Spinal cord (tissue), 9 donors: ENCODE measurements at regions not wholly inside any gene's neighbourhood (a gene's known extent, or its start where the extent isn't known, plus 50 kb on each side); places are given as distances from the start of the nearest gene placed in this dataset.

Experiments used
- DNase-seq, 6 donors: peaks; one replicate each; pipeline versions ENCODE4 v3.0.0 to v3.0.0-alpha.2; 2013 to 2015; ENCODE audit warnings: low spot score in 6 of 6, low read depth in 4 of 6
- H3K27ac ChIP-seq: one replicate; pipeline ENCODE4 v1.5.1; 2013; ENCODE audit warnings: low read depth, low read length, control low read depth
- H3K27me3 ChIP-seq: one replicate; pipeline ENCODE4 v1.6.1; 2013; ENCODE audit warnings: low read length; ENCODE audit not compliant: control insufficient read depth, insufficient read depth
- H3K36me3 ChIP-seq: one replicate; pipeline ENCODE4 v1.6.1; 2013; ENCODE audit warnings: low read length; ENCODE audit not compliant: control insufficient read depth, insufficient read depth
- H3K4me1 ChIP-seq: one replicate; pipeline ENCODE4 v1.6.1; 2013; ENCODE audit warnings: low read length; ENCODE audit not compliant: control insufficient read depth, insufficient read depth
- H3K4me3 ChIP-seq: one replicate; pipeline ENCODE4 v1.5.1; 2013; ENCODE audit warnings: low read depth, low read length, control low read depth
- H3K9me3 ChIP-seq: one replicate; pipeline ENCODE4 v1.6.1; 2013; ENCODE audit warnings: low read length; ENCODE audit not compliant: control insufficient read depth, insufficient read depth
- WGBS: methylation state at CpG from one replicate; pipeline ENCODE4 v1.1.5; 2013; ENCODE audit warnings: missing lambda C conversion rate; ENCODE audit not compliant: insufficient coverage; 5-methylcytosine and 5-hydroxymethylcytosine counted together
- donor health status: healthy.

DNA sequence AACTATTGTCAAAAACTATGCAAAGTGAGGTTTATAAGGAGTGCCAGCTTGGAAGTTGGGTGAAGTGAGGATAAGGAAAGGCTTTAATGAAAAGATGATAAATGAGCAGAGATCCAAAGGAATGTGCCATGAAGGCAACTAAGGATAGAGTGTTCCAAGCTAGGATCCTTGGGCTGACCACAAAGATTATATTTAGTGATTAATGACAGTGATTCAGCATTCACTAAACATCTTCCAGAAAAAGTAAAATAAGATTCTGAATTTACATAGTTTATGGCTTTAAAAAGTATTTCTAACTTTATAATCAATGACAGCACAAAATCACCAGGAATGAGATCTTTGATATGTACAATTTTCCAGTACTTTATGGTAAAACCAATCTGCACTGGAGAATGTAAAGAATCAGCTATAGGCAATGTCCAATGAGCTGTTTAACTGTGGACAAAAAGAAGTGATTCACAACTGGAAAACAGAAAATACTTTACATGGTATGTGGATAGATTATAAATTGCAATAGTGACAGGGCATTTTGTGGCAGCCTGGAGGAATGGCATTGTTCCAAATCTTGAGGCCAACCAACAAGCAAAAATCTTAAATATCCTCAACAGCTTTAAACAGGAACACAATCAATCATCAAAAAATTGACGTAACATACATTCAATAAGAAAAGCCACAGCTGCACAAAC is 91.2 kb upstream of the KCTD3 start:
- Histone ChIP-seq H3K27ac (no peak overlapping the region), H3K4me1 (no peaks in the 10 kb centered on the region), H3K27me3 (no peaks in the 10 kb centered on the region), H3K4me3 (no peak overlapping the region), H3K9me3 (no peaks in the 10 kb centered on the region), H3K36me3 (no peaks in the 10 kb centered on the region)
- 100% methylated on average over 1 of the region's 1 CpG for WGBS
- DNase-seq: no peak

DNA sequence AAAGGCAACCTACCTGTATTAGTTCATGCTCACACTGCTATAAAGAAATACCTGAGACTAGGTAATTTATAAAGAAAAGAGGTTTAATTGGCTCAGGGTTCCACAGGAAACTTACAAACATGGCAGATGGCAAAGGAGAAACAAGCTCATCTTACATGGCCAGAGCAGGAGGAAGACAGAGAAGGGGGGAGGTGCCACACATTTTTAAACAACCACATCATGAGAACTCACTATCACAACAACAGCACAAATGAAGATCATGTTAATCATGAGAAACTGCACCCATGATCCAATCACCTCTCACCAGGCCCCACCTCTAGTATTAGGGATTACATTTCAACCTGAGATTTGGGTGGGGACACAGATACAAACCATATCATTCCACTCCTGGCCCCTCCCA is 90.6 kb upstream of the KCTD3 start:
- H3K9me3 ChIP-seq: no peaks in the 10 kb centered on the region
- H3K36me3 ChIP-seq: no peaks in the 10 kb centered on the region
- no peak for DNase-seq
- H3K27me3 ChIP-seq: no peaks in the 10 kb centered on the region
- H3K4me1 ChIP-seq: no peaks in the 10 kb centered on the region
- H3K4me3 ChIP-seq: no peak overlapping the region
- H3K27ac ChIP-seq: no peak overlapping the region

DNA sequence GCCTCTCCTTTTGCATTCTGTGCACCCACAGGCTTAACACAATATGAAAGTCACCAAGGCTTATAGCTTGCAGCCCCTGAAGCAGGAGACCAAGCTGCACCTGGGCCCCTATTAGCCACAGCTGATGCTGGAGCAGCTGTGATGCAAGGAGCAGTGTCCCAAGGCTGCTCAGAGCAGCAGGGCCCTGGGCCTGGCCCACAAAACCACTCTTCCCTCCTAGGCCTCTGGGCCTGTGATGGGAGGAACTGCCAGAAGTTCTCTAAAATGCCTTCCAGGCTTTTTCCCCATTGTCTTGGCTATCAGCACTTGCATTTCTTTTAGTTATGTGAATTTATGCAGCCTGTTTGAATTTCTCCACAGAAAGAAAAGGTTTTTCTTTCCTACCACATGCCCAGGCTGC is 89.5 kb upstream of the KCTD3 start:
- H3K27me3 ChIP-seq: no peaks in the 10 kb centered on the region
- DNase-seq: no peak
- no peak overlapping the region for H3K4me3 ChIP-seq
- no peak overlapping the region for H3K27ac ChIP-seq
- no peaks in the 10 kb centered on the region for H3K36me3 ChIP-seq
- no peaks in the 10 kb centered on the region for H3K9me3 ChIP-seq
- no peaks in the 10 kb centered on the region for H3K4me1 ChIP-seq

DNA sequence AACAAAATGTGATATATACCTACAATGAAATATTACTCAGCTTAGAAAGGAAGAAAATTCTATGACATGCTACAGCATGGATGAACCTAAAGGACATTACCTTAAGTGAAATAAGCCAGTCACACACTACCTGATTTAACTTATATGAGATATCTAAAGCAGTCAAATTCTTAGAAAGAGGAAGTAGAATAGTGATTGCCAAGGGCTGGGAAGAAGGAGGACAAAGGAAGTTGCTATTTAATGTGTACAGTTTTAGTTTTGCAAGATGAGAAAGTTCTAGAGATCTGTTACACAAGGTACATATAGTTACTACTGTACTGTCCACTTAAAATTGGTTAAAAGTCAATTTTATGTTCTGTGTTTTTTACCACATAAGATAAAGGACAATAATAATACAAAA is 87.5 kb upstream of the KCTD3 start:
- no peak overlapping the region for H3K4me3 ChIP-seq
- no peaks in the 10 kb centered on the region for H3K27me3 ChIP-seq
- no peak for DNase-seq
- H3K27ac ChIP-seq: no peak overlapping the region
- H3K9me3 ChIP-seq: no peaks in the 10 kb centered on the region
- H3K4me1 ChIP-seq: no peaks in the 10 kb centered on the region
- H3K36me3 ChIP-seq: no peaks in the 10 kb centered on the region

DNA sequence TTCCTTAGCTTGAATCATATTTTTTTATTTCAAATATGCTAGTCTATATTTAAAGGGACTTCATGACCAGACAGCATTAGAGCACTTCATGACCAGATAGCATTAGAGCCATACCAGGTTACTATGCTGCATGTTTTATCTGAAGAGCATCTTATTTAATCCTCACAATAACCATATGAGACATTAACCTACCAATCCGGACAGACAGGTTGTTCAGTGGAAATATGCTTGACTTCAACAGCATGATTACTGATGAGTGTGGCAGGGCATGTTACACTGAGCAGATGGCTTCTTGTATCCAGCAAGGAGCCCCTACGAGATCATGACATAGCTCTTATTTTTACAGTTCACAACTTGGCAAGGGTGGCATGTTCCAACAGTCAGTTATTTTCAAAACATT is 85.0 kb upstream of the KCTD3 start:
- no CpG with 5 or more reads among the region's 2 CpGs for WGBS
- Histone ChIP-seq H3K4me3 (no peak overlapping the region), H3K27me3 (no peaks in the 10 kb centered on the region), H3K27ac (no peak overlapping the region), H3K36me3 (no peaks in the 10 kb centered on the region), H3K4me1 (no peaks in the 10 kb centered on the region), H3K9me3 (no peaks in the 10 kb centered on the region)
- DNase-seq: no peak

DNA sequence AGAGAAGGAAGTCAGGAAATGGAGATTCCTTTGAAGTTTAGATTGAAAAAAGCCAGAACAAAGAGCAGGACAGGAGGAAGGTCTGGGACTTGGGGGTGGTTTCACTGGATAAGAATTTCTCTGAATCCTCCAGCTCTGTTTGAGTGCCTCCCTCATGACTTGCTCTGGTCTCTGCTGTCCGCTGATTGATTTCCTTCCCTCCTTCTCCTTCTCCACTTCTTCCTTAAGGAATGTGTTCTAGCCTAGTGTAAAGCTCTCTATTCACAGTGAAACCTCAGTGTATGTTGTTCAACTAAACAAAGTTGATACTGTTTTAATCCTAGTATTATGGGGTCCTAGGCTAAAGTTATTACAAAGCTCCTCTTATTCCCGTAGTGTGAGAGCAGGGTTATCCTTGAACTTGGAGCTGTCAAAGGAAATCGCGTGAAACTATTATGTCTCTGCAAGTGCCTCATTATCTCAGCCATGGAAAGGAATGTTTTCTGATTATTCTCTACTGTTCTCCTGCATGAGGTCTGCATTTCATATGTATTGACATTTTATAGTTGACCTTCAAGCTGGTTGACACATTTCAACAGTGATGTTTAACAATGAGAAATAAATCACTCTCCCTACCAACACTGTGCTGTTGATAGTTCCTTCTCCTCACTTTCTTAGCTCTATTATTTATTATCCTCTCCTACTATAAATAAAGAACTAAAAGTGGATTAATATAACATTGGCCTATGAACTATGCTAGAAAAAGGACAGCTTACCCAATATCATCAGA is 82.7 kb upstream of the KCTD3 start:
- Histone ChIP-seq H3K36me3 (no peaks in the 10 kb centered on the region), H3K9me3 (no peaks in the 10 kb centered on the region), H3K4me1 (no peaks in the 10 kb centered on the region), H3K27me3 (no peaks in the 10 kb centered on the region), H3K27ac (no peak overlapping the region), H3K4me3 (no peak overlapping the region)
- peak in 1 of 6 donors; percentile 13 for DNase-seq
- no CpG with 5 or more reads among the region's 4 CpGs for WGBS

DNA sequence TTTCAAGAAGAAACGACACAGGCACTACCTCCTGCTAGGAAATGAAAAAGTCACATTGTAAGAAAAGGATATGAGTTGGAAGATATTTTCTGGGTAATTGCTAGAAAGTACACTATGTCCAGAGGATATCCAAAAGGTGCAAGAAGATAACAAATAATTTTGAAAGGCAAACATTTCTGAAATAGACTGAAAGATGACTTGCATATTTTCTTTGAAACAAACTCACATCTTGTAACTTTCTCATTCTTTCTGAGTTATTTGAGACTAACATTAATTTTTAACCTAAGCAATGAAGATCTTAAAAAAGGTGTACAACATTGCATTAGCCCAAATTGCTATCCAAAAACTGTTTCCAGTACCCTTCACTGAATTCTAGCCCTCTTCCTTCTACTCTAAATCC is 79.6 kb upstream of the KCTD3 start:
- 100% methylated on average over 1 of the region's 1 CpG for WGBS
- no peaks in the 10 kb centered on the region for H3K27me3 ChIP-seq
- H3K36me3 ChIP-seq: no peaks in the 10 kb centered on the region
- H3K4me3 ChIP-seq: no peak overlapping the region
- no peak overlapping the region for H3K27ac ChIP-seq
- H3K4me1 ChIP-seq: no peaks in the 10 kb centered on the region
- H3K9me3 ChIP-seq: no peaks in the 10 kb centered on the region
- no peak for DNase-seq

DNA sequence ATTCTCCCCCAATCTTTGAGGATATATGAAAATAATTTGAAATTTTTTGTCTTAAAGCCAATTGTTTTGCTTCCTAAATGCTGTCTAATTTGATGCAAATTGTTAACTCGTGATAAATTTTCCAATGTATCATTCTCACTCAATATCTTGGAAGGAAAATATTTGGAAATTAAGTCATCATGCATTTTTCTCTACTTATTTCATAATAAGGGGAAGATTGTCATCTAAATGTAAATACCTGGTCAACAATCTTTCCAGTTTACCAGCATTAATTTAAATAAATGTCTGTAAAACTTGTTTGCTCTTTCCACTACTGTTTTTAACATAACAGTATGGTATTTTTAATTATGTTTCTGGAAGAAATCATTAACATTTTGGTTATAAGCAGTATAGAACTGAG is 78.3 kb upstream of the KCTD3 start:
- DNase-seq: no peak
- Histone ChIP-seq H3K36me3 (no peaks in the 10 kb centered on the region), H3K4me1 (no peaks in the 10 kb centered on the region), H3K9me3 (no peaks in the 10 kb centered on the region), H3K27me3 (no peaks in the 10 kb centered on the region), H3K27ac (no peak overlapping the region), H3K4me3 (no peak overlapping the region)
- no CpG with 5 or more reads among the region's 1 CpG for WGBS

DNA sequence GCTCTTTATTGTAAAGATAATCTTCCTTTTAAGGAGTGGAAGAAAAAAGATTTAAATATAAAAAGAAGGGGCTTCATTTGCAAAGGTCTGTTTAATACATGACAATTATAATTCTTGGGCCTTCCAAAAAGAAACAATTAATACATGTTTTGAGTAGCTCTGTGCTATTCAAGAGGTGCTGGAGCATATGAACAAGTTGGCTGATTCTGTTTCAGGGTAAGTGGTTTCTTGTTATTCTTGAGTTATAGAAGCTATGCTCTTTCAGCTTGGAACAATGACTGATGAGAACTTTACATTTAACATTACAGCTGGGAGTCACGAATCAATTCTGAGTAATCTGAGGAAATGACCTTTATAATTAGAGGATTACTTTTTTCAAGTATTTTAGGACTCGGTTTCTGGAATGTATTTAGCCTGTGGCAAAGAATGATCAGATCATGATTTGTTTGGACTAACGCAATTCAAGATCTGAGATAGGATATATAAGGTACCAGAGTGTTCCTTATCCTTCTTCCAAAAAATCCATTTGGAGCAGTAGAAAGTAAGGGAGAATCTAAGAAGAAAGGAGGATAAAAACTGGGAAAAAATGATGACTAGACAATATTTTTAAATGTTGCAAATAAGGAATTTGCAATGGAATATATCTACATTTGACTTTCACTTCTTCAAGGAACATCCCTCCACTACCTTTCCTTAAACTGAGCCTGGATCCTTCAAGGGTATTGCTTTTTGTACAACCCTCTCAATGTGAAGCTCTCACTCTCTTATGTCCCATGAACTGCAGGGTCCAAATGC is 77.1 kb upstream of the KCTD3 start:
- no peak overlapping the region for H3K27ac ChIP-seq
- H3K9me3 ChIP-seq: no peaks in the 10 kb centered on the region
- no peaks in the 10 kb centered on the region for H3K4me1 ChIP-seq
- H3K27me3 ChIP-seq: no peaks in the 10 kb centered on the region
- no peaks in the 10 kb centered on the region for H3K36me3 ChIP-seq
- no CpG with 5 or more reads among the region's 3 CpGs for WGBS
- DNase-seq: no peak
- H3K4me3 ChIP-seq: no peak overlapping the region

DNA sequence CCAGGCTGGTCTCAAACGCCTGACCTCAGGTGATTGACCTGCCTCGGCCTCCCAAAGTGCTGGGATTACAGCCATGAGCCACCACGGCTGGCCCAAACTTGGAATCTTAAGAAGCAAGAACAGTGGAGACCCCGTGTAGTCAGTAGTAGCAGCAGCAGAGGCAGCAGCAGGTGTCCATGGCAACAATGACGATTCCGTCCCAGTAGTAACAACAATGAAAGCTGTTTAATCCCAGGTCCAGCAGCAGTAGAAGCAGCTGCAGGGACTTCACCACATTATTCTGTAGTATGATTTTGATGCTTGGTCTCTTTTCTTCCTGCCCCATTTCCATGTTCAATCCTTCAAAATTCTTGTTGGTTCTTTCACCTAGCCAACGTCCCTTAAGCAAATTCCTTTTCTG is 69.6 kb upstream of the KCTD3 start:
- Histone ChIP-seq H3K36me3 (no peaks in the 10 kb centered on the region), H3K27ac (no peak overlapping the region), H3K4me3 (no peak overlapping the region), H3K9me3 (no peaks in the 10 kb centered on the region), H3K4me1 (no peaks in the 10 kb centered on the region), H3K27me3 (no peaks in the 10 kb centered on the region)
- 52% methylated on average over 4 of the region's 7 CpGs for WGBS
- peak in 2 of 6 donors; percentile 6 to 50 for DNase-seq
